Brain microvascular endothelial cell (primary cell): ENCODE measurements at regions not wholly inside any gene's neighbourhood (a gene's known extent, or its start where the extent isn't known, plus 50 kb on each side); places are given as distances from the start of the nearest gene placed in this dataset.
A peak's percentile ranks its signal among the peaks of the same experiment; 100 is the strongest.

Source experiments
- DNase-seq: peaks from one replicate; pipeline ENCODE4 v3.0.0-alpha.2; 2020
- H3K27ac ChIP-seq: fragments of 250-450 bp; sonication (Bioruptor Pico); 2 replicates; pipeline ENCODE4 v1.5.1; 2020; ENCODE audit warnings: mild to moderate bottlenecking, moderate library complexity
- H3K27me3 ChIP-seq: fragments of 250-450 bp; sonication (Bioruptor Pico); replicated peaks from 2 replicates; pipeline ENCODE4 v1.5.1; 2020; ENCODE audit warnings: mild to moderate bottlenecking
- H3K36me3 ChIP-seq: fragments of 250-450 bp; sonication (Bioruptor Pico); replicated peaks from 2 replicates; pipeline ENCODE4 v1.5.1; 2020; ENCODE audit warnings: mild to moderate bottlenecking
- H3K4me3 ChIP-seq: 2 replicates; pipeline ENCODE4 v1.5.1; 2011; ENCODE audit warnings: low read depth, mild to moderate bottlenecking, control low read depth, low read length, moderate library complexity
- in situ Hi-C: cut with HindIII; loops from 2 replicates; pipeline ENCODE4 v1.10.0; 2017; ENCODE audit warnings: low sequenced_read_pairs, low pct_ligation_motif_present
- TF ChIP-seq, protein P1 (sequence below): IDR thresholded peaks from 2 replicates; pipeline ENCODE4 v1.5.1; 2011; ENCODE audit warnings: low read depth, mild to moderate bottlenecking, moderate library complexity, low read length, control low read depth, inconsistent platforms; ENCODE audit errors: missing control alignments

DNA sequence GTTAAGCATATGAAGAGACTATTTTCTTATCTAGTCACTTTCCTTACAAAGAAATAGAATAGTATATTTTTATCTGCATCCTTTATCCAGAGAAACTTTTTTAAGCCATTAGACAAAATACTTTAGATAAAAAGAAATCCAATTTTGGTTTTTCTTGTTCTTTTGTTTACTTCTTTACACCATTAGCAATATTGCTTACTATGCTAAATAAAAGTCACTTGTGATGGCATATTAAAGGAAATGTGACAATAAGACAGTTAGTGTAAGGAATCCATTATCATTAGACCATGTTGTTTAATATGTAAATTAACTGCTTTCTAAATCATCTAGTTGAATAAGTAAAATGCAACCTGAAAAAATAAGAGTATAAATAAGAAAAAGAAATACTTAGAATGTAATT is 2582.7 kb downstream of the ARAP2 start:
- H3K36me3 ChIP-seq: no peaks in the 10 kb centered on the region
- DNase-seq: no peak
- no peak overlapping the region for H3K4me3 ChIP-seq
- in situ Hi-C loops: no loop called here
- TF ChIP-seq, protein P1, sequence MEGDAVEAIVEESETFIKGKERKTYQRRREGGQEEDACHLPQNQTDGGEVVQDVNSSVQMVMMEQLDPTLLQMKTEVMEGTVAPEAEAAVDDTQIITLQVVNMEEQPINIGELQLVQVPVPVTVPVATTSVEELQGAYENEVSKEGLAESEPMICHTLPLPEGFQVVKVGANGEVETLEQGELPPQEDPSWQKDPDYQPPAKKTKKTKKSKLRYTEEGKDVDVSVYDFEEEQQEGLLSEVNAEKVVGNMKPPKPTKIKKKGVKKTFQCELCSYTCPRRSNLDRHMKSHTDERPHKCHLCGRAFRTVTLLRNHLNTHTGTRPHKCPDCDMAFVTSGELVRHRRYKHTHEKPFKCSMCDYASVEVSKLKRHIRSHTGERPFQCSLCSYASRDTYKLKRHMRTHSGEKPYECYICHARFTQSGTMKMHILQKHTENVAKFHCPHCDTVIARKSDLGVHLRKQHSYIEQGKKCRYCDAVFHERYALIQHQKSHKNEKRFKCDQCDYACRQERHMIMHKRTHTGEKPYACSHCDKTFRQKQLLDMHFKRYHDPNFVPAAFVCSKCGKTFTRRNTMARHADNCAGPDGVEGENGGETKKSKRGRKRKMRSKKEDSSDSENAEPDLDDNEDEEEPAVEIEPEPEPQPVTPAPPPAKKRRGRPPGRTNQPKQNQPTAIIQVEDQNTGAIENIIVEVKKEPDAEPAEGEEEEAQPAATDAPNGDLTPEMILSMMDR: no peak
- no peaks in the 10 kb centered on the region for H3K27me3 ChIP-seq
- H3K27ac ChIP-seq: no peak overlapping the region

DNA sequence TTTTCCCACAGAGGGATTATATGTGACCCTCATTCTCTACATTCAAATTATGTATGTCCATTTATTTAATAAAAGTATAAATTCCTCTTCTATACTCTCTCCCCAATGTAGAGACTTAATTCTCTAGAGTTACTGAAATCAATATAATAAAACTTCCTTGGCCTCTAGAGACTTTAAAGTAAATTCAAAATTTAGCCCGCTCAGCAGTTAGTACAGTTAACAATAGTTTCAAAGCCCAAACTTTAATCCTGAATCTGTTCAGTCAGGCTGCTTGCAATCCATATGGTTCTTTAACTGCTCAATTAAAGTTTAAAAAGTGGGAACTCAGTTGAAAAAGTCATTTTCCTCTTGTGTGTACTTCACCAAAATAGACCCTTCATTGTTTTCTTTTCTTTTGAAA is 2558.4 kb downstream of the ARAP2 start:
- TF ChIP-seq, protein P1: no peak
- DNase-seq: no peak
- H3K4me3 ChIP-seq: no peak overlapping the region
- no peaks in the 10 kb centered on the region for H3K36me3 ChIP-seq
- no peak overlapping the region for H3K27ac ChIP-seq
- in situ Hi-C loops: no loop called here
- no peaks in the 10 kb centered on the region for H3K27me3 ChIP-seq

DNA sequence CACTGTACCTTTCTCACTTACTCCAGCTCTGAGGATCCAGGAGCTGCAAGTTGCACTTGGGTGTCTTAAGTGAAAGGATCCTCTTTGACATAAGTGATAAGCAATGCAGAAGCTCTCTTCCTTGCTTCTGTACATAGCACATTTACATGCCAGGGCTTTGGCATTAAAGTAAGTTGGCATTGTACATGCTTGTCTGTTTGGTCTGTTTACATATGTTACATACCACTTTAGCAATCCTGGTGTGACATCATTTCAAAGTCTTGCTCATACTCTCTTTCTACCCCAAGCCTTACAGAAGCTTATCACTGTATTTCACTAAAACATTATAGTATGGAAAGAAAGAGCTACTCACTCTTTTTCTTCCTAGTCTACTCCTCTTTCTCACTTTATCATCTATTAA is 2548.3 kb downstream of the ARAP2 start:
- Histone ChIP-seq H3K27me3 (no peaks in the 10 kb centered on the region), H3K4me3 (no peak overlapping the region), H3K36me3 (no peaks in the 10 kb centered on the region), H3K27ac (no peak overlapping the region)
- no peak for DNase-seq
- TF ChIP-seq, protein P1: no peak
- in situ Hi-C loops: no loop called here

DNA sequence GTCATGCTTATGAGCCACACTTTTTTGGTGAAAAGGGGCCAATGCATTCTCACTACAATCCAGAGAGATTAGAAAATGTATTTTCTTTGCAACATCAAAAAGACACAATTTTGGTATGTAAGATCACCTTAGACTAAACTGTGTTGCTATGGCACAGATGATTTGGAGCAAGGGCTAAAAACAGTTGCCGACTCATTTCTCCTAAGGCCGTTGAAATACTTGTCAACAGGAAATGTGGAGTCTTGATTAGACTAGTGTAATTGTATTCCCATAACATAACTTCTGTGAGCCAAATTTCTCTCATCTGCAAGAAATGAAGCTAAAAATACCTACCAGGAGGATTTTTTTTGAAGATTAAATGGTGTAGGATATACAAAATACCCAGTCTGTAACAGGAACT is 2547.7 kb downstream of the ARAP2 start:
- TF ChIP-seq, protein P1: no peak
- H3K27ac ChIP-seq: no peak overlapping the region
- no peaks in the 10 kb centered on the region for H3K36me3 ChIP-seq
- no peak overlapping the region for H3K4me3 ChIP-seq
- in situ Hi-C loops: no loop called here
- H3K27me3 ChIP-seq: no peaks in the 10 kb centered on the region
- DNase-seq: no peak

DNA sequence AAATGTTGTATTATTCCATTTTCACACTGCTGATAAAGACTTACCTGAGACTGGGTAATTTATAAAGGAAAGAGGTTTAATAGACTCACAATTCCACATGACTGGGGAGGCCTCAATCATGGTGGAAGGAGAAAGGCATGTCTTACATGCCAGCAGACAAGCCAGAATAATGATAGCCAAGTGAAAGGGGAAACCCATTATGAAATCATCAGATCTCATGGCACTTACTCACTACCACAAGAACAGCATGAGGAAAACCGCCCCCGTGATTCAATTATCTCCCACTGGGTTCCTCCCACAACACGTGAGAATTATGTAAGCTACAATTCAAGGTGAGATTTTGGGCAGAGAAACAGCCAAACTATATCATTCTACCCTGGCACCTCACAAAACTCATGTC is 2535.1 kb downstream of the ARAP2 start:
- Histone ChIP-seq H3K36me3 (no peaks in the 10 kb centered on the region), H3K4me3 (no peak overlapping the region), H3K27ac (no peak overlapping the region), H3K27me3 (no peaks in the 10 kb centered on the region)
- TF ChIP-seq, protein P1: no peak
- in situ Hi-C loops: no loop called here
- DNase-seq: peak; percentile 25

DNA sequence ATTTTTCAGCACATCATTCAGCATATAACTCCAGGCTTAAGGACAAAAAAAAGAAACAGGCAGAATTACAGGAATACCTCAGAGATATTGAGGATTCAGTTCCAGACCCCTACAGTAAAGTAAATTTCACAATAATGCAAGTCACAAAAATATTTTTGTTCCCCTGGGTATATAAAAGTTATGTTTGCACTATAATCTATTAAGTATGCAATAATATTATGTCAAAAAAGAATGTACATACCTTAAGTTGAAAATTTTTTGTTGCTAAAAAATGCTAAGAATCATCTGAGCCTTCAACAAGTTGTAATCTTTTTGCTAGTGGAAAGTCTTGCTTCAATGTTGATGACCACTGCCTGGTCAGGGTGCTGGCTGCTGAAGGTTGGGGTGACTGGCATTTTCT is 2532.5 kb downstream of the ARAP2 start:
- Histone ChIP-seq H3K27me3 (no peaks in the 10 kb centered on the region), H3K4me3 (no peak overlapping the region), H3K36me3 (no peaks in the 10 kb centered on the region), H3K27ac (no peak overlapping the region)
- DNase-seq: no peak
- TF ChIP-seq, protein P1: no peak
- in situ Hi-C loops: no loop called here
